ENCODE measurements at regions not wholly inside any gene's neighbourhood (a gene's known extent, or its start where the extent isn't known, plus 50 kb on each side); places are given as distances from the start of the nearest gene placed in this dataset.
"Not testable (repeated sequence)": the region's sequence is repeated elsewhere in the genome, so short reads cannot be mapped to it uniquely, and the experiment has no call there.

- TF ChIP-seq POLR2A (IDR thresholded peaks at IDR 0.05) (no peak), CTCF (IDR thresholded peaks at IDR 0.05) (no peak)
- Histone ChIP-seq H3K4me3 (replicated peaks in 1 of 3) (no peak overlapping the region), H3K27me3 (no peaks in the 10 kb centered on the region), H3K36me3 (no peaks in the 10 kb centered on the region), H3K9me3 (no peaks in the 10 kb centered on the region), H3K4me1 (peaks cover 0 to 11% of the 10 kb centered on the region in 2 donors), H3K27ac (no peak overlapping the region)
- WGBS, 2 donors, result 64 to 73% methylated on average over 3 of the region's 3 CpGs
- intact Hi-C loops (cut with DNase I), result no loop called here
- DNase-seq, result no peak
These were observed 139.4 kb upstream of the CDKN3 start for GRCh38 chr14:54257424-54257823.

- DNase-seq, result no peak
- no peaks in the 10 kb centered on the region for H3K27me3 ChIP-seq
- no peaks in the 10 kb centered on the region for H3K36me3 ChIP-seq
- H3K27ac ChIP-seq, result no peak overlapping the region
- 82% methylated on average over 1 of the region's 1 CpG for WGBS, 2 donors
- no peak for TF ChIP-seq CTCF (IDR thresholded peaks at IDR 0.05)
- TF ChIP-seq POLR2A (IDR thresholded peaks at IDR 0.05), result no peak
- no peaks in the 10 kb centered on the region for H3K9me3 ChIP-seq
- peaks cover 0 to 4% of the 10 kb centered on the region in 2 donors for H3K4me1 ChIP-seq
- H3K4me3 ChIP-seq (replicated peaks in 1 of 3), result no peak overlapping the region
- intact Hi-C loops (cut with DNase I), result no loop called here
These were observed 138.4 kb upstream of the CDKN3 start for GRCh38 chr14:54258382-54258781.

DNA sequence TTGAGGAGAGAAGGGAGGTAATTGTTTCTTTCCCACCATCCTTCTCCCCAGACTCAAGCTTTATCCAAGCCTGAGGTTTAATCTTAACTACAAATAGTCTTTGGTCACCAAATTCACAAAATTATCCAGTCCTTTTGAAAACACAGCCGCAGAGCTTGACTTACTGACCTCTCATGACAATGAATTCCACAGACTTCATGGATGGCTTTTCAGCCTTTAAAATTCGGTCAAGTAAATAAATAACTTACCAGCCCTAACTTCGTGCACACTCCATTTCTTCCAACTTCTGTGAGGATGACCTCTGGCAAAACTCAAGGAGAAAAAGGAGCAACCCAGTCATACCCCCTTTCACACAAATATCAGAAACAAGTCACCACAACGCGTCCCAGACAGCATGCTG is 137.0 kb upstream of the CDKN3 start:
- Histone ChIP-seq H3K27ac (no peak overlapping the region), H3K36me3 (no peaks in the 10 kb centered on the region), H3K9me3 (no peaks in the 10 kb centered on the region), H3K4me1 (no peaks in the 10 kb centered on the region), H3K27me3 (no peaks in the 10 kb centered on the region), H3K4me3 (replicated peaks in 1 of 3) (no peak overlapping the region)
- DNase-seq, result no peak
- TF ChIP-seq POLR2A (IDR thresholded peaks at IDR 0.05) (no peak), CTCF (IDR thresholded peaks at IDR 0.05) (no peak)
- intact Hi-C loops (cut with DNase I), result no loop called here
- WGBS, 2 donors, result 66 to 82% methylated on average over 5 of the region's 5 CpGs

GRCh38 chr14:54261283-54261682 is 135.5 kb upstream of the CDKN3 start:
- Histone ChIP-seq H3K36me3 (no peaks in the 10 kb centered on the region), H3K4me1 (peaks cover 2 to 7% of the 10 kb centered on the region in 2 donors), H3K4me3 (replicated peaks in 1 of 3) (no peak overlapping the region), H3K27ac (no peak overlapping the region), H3K27me3 (no peaks in the 10 kb centered on the region), H3K9me3 (no peaks in the 10 kb centered on the region)
- WGBS, 2 donors, result 60 to 62% methylated on average over 7 of the region's 7 CpGs
- TF ChIP-seq CTCF (IDR thresholded peaks at IDR 0.05) (no peak), POLR2A (IDR thresholded peaks at IDR 0.05) (no peak)
- intact Hi-C loops (cut with DNase I), result no loop called here
- no peak for DNase-seq

DNA sequence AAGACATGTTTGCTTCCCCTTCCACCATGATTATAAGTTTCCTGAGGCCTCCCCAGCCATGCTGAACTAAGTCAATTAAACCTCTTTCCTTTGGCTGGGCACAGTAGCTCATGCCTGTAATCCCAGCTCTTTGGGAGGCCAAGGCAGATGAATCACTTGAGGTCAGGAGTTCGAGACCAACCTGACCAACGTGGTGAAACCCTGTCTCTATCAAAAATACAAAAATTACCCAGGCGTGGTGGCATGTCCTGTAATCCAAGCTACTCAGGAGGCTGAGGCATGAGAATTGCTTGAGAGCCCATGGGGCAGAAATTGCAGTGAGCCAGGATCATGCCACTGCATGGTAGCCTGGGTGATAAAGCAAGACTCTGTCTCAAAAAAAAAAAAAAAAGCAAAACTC is 130.2 kb upstream of the CDKN3 start:
- H3K27me3 ChIP-seq; H3K9me3 ChIP-seq; intact Hi-C loops (cut with DNase I); H3K36me3 ChIP-seq; H3K4me3 ChIP-seq (replicated peaks in 1 of 3); DNase-seq: not testable (repeated sequence)
- WGBS, 2 donors, result 57% methylated on average over 3 of the region's 3 CpGs
- Histone ChIP-seq H3K27ac (peak overlapping the region; percentile 7 to 46 (median 36)), H3K4me1 (peaks cover 6 to 19% of the 10 kb centered on the region in 2 donors)

DNA sequence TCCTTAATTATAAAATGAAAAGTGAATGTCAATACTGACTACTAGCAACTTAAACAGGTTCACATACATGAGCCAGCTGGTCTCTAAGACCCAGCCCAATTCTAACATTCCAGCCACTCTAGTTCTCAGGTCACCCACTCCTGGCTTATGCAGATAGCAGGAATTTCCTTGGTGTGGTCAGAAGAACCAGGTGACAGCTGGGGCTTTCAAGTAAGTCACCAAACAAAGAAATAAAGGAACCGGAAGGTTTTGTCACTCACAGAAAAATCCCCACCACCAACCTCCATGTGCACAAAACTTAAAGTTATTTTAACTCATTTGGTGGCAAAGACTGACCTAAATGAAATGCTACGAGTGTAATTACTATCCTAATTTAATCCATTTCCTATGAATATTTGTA is 129.6 kb upstream of the CDKN3 start:
- no peak for TF ChIP-seq POLR2A (IDR thresholded peaks at IDR 0.05)
- TF ChIP-seq CTCF (IDR thresholded peaks at IDR 0.05), result no peak
- WGBS, 2 donors, result 55 to 72% methylated on average over 2 of the region's 2 CpGs
- H3K4me1 ChIP-seq, result peaks cover 6 to 19% of the 10 kb centered on the region in 2 donors
- no peak overlapping the region for H3K4me3 ChIP-seq (replicated peaks in 1 of 3)
- no peaks in the 10 kb centered on the region for H3K27me3 ChIP-seq
- H3K9me3 ChIP-seq, result no peaks in the 10 kb centered on the region
- DNase-seq, result peak; percentile 11 to 33
- H3K27ac ChIP-seq, result peak overlapping the region in 2 of 3 donors; percentile 16 to 46
- H3K36me3 ChIP-seq, result no peaks in the 10 kb centered on the region
- intact Hi-C loops (cut with DNase I), result no loop called here
